ENCODE measurements at regions not wholly inside any gene's neighbourhood (a gene's known extent, or its start where the extent isn't known, plus 50 kb on each side); places are given as distances from the start of the nearest gene placed in this dataset.

DNA sequence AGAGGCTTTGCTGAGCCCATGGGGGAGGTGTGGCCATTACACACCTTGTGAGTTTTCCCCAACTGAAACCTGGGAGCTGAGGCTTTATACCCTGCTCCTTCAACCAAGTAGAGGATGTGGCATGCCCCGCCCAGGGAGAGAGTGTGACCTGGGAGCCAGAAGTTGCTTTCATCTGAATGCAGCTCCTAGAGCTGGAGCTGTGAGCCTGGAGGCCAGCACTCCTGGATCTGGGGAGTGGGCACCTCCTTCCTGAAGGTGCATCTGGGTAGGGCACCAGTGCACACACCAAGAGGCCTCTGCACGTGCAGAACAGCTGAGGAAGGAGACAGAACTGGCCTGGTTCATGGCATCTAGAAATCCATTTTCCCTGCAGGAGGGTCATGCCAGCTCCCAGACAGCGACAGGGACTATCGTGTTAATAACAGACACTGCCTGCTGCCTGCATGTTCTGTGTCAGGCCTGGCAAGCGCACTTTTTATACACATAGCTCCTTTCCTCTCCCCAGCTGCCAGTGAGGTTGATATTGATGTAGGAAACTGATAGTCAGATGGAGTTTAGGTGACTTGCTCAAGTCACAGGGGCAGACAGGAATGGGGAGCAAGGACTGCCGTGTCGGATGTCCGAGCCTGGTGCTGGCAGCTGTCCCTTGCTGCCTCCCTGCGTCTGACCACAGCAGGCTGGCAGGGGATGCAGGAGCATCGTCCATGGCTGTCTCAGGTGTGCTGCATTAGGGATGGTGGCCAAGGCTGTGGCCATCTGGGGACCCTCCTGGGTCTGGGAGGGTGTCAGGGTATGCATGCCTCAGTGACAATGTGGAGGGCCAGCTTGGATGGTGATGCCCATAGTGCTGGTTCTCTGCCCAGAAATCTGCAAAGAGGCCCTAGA, 189.9 kb upstream of the CXCL12 start:
- no peaks in the 10 kb centered on the region for H3K36me3 ChIP-seq
- no peak for DNase-seq (ENCODE audit: low spot score in 2 of 2)
- peaks cover 0 to 13% (median 0%) of the 10 kb centered on the region in 4 donors for H3K4me1 ChIP-seq
- H3K4me3 ChIP-seq = no peak overlapping the region
- no peaks in the 10 kb centered on the region for H3K27me3 ChIP-seq
- WGBS, 2 donors = 89 to 94% methylated on average over 6 to 9 of the region's 10 CpGs
- H3K27ac ChIP-seq = no peak overlapping the region
- H3K9me3 ChIP-seq = no peaks in the 10 kb centered on the region
- TF ChIP-seq POLR2A (IDR thresholded peaks at IDR 0.05) (no peak), CTCF (IDR thresholded peaks at IDR 0.05) (no peak), EP300 (IDR thresholded peaks at IDR 0.05) (no peak)

GRCh38 chr10:44575601-44576380, 190.9 kb upstream of the CXCL12 start:
- Histone ChIP-seq H3K4me1 (peaks cover 0 to 6% (median 0%) of the 10 kb centered on the region in 4 donors), H3K27me3 (no peaks in the 10 kb centered on the region), H3K36me3 (no peaks in the 10 kb centered on the region), H3K4me3 (no peak overlapping the region), H3K9me3 (no peaks in the 10 kb centered on the region), H3K27ac (no peak overlapping the region)
- WGBS, 2 donors = 95 to 96% methylated on average over 16 to 17 of the region's 18 CpGs
- DNase-seq (ENCODE audit: low spot score in 2 of 2) = no peak
- no peak for TF ChIP-seq POLR2A (IDR thresholded peaks at IDR 0.05)
- TF ChIP-seq CTCF (IDR thresholded peaks at IDR 0.05) = no peak
- TF ChIP-seq EP300 (IDR thresholded peaks at IDR 0.05) = no peak

GRCh38 chr10:44576702-44577191, 191.8 kb upstream of the CXCL12 start:
- Histone ChIP-seq H3K9me3 (no peaks in the 10 kb centered on the region), H3K36me3 (no peaks in the 10 kb centered on the region), H3K4me1 (peaks cover 0 to 6% (median 0%) of the 10 kb centered on the region in 4 donors), H3K27ac (peak overlapping the region in 2 of 4 donors; percentile 27 to 30), H3K4me3 (no peak overlapping the region), H3K27me3 (no peaks in the 10 kb centered on the region)
- no peak for DNase-seq (ENCODE audit: low spot score in 2 of 2)
- 76 to 77% methylated on average over 6 of the region's 6 CpGs for WGBS, 2 donors
- TF ChIP-seq EP300 (IDR thresholded peaks at IDR 0.05) (no peak), POLR2A (IDR thresholded peaks at IDR 0.05) (no peak), CTCF (IDR thresholded peaks at IDR 0.05) (no peak)

- H3K27ac ChIP-seq = peak overlapping the region in 3 of 4 donors; percentile 2 to 30 (median 27)
- H3K4me1 ChIP-seq = peaks cover 0 to 6% (median 0%) of the 10 kb centered on the region in 4 donors
- WGBS, 2 donors = 75 to 80% methylated on average over 3 of the region's 3 CpGs
- TF ChIP-seq POLR2A (IDR thresholded peaks at IDR 0.05) = no peak
- TF ChIP-seq CTCF (IDR thresholded peaks at IDR 0.05) = no peak
- no peak for TF ChIP-seq EP300 (IDR thresholded peaks at IDR 0.05)
- DNase-seq (ENCODE audit: low spot score in 2 of 2) = no peak
- no peak overlapping the region for H3K4me3 ChIP-seq
- no peaks in the 10 kb centered on the region for H3K9me3 ChIP-seq
- no peaks in the 10 kb centered on the region for H3K27me3 ChIP-seq
- H3K36me3 ChIP-seq = no peaks in the 10 kb centered on the region
Measured at GRCh38 chr10:44577533-44577932, 192.6 kb upstream of the CXCL12 start.
